GM10266 (cell line): ENCODE measurements at regions not wholly inside any gene's neighbourhood (a gene's known extent, or its start where the extent isn't known, plus 50 kb on each side); places are given as distances from the start of the nearest gene placed in this dataset.

Experiments
- DNase-seq: peaks from one replicate; pipeline ENCODE4 v3.0.0; 2012; ENCODE audit errors: extremely low spot score
- TF ChIP-seq, protein P1 (sequence below): IDR thresholded peaks from 2 replicates; pipeline ENCODE4 v1.5.1; 2012; ENCODE audit warnings: mild to moderate bottlenecking, low read depth; ENCODE audit not compliant: control insufficient read depth, insufficient read depth; ENCODE audit errors: missing control alignments

DNA sequence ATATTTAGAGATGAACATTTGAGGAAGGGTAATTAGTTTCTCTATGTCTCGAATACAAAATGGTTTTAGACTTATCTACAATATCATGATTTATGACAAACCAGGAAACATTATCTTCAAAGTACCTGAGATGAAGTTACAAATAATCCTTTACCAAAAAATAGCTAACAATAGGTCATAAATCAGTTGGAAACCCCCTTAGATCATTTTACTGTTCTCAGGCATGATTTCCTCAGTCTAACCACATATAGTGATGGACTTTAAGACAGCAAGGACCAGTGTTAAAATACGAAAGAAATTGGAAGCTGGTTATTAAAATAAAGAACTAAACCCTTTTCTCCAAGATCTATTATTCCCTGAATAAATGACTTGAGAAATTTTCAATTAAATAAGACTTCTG is 235.4 kb downstream of the RASSF9 start:
- TF ChIP-seq, protein P1, sequence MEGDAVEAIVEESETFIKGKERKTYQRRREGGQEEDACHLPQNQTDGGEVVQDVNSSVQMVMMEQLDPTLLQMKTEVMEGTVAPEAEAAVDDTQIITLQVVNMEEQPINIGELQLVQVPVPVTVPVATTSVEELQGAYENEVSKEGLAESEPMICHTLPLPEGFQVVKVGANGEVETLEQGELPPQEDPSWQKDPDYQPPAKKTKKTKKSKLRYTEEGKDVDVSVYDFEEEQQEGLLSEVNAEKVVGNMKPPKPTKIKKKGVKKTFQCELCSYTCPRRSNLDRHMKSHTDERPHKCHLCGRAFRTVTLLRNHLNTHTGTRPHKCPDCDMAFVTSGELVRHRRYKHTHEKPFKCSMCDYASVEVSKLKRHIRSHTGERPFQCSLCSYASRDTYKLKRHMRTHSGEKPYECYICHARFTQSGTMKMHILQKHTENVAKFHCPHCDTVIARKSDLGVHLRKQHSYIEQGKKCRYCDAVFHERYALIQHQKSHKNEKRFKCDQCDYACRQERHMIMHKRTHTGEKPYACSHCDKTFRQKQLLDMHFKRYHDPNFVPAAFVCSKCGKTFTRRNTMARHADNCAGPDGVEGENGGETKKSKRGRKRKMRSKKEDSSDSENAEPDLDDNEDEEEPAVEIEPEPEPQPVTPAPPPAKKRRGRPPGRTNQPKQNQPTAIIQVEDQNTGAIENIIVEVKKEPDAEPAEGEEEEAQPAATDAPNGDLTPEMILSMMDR, result no peak
- DNase-seq, result no peak

DNA sequence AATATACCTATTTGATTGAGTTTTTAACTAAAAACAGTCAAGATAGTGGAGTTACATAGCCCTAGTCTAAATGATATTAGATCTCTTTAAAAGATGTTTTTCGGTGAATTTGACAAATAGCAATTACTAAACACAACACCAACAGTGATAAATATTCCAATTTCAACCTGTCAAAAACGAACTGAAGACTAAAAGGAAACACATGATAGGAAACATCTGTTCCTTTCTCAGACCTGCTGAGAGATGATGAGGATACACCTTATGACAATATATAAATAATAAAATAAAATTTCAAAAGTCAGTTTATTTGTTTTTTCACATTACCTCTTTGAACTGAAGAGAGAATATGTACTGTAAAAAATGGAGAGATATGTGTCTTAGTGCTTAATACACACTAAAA is 232.7 kb downstream of the RASSF9 start:
- TF ChIP-seq, protein P1, result no peak
- no peak for DNase-seq

DNA sequence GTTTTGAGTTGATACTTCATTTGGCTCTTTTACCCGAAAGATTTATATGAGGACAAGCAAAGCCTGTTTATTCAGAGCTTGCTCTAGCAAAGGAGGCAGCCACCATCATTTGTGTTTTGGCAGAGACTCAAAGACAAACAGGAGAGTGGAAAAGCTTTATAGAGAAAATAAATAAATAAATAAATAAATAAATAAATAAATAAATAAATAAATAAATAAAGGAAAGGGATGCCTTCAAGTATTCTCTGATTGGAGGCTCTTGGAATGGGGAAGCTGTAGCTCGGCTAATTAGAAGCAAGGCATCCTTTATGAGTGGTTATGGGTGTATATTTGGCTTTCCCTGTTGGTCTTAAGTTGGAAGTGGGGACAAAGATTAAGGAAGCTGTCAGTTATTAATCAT is 229.8 kb downstream of the RASSF9 start:
- no peak for DNase-seq
- TF ChIP-seq, protein P1, result no peak

DNA sequence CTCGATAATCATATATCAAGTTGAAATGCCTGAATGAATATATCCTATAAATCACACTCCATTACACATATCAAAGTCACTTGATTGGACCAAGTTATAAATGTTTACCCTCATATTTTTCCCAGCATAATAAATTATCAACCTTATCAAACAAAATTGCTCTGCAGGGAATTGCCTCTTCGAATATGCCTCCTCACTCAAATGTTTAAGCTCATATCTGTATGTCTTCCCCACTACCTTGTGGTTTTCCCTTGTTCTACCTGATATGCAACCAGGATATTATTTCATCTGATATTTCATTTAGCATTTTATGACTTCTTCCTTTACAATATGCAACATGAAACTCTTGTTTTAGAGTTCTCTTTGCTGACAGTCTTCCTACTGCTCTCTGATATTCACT is 226.4 kb downstream of the RASSF9 start:
- TF ChIP-seq, protein P1, result no peak
- no peak for DNase-seq

DNA sequence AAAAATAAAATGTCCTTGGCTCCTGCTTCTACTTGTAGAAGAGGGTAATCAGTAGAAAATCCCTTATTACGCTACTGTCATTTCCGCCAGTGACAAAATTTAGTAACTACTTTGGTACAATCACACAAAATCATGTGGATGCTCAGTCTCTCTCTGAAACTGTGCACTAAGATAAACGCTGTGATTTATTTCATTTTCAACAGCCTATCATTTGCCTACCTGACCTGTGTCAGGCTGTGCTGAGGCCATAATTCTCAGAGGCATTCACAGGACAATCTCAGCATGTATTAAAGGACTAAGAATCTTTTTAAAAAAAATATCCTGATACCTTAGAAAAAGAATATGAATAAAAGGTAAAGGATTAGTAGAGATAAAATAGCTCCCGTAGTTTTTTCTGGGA is 226.0 kb downstream of the RASSF9 start:
- no peak for DNase-seq
- TF ChIP-seq, protein P1, result no peak

DNA sequence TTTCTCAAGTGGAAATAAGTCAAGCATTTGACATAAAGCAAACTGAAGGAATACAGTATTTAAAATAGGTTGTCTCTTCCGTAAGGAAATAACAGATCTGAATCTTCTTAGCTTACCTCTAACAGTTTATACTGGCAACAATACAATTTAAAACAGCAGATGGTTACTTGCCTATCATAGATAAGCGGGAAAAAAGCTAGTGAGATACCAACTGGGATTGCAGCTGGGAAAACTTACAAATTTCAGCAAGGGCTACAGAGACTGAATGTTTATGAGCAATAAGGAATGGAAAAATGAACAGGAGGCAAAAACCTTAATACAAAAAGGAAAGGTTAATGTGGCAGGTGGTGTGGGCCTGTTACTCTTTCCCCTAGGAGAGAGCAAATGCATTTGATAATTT is 220.0 kb downstream of the RASSF9 start:
- TF ChIP-seq, protein P1, result no peak
- no peak for DNase-seq

DNA sequence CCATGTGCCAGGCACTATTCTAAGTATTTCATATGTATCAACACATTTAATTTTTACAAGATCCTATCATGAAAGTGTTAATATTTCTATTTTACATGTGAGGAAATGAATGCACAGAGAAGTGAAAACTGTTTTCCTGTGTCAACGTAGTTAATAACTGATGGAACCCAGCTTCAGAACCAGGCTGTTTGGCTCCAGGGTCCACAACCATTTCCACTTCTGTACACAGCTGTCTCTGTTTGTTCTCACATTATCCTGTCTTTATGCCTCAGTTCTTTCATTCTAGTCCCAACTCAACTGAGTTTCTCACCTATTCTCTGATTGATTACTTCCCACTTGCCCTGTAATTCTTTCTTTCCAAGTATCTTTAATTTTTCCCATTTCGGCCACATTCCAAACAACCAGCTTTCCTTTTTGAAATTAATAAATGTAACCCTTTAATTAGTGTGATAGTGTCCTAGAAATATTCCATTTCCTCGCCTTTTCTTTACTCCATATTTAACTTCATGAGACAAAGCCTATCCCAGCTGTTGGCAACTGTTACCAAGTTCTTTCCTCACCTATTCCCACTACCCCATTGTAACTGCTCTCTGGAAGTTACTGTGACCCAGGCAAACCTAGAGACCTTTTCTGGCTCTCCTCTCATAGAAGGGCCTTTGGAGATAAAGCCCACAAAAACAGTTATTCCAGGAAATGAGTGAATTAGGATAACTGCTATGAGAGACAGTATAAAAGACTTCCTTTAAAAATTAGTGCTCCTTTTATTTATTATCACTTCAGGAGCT is 218.7 kb downstream of the RASSF9 start:
- DNase-seq, result no peak
- TF ChIP-seq, protein P1, result no peak
